OCI-LY1 (cell line): ENCODE measurements at regions not wholly inside any gene's neighbourhood (a gene's known extent, or its start where the extent isn't known, plus 50 kb on each side); places are given as distances from the start of the nearest gene placed in this dataset.

Experiments used
- EZH2 ChIP-seq: fragments of 200-600 bp; sonication (generic), shearing (Covaris generic); IDR thresholded peaks from 2 replicates; pipeline ENCODE4 v1.8.0; 2017; ENCODE audit warnings: borderline replicate concordance, mixed run types, mild to moderate bottlenecking, antibody characterized with exemption, low read length, moderate library complexity, mixed read lengths
- TF ChIP-seq, protein P1 (sequence below): fragments of 200-600 bp; sonication (generic), shearing (Covaris generic); IDR thresholded peaks from 2 replicates; pipeline ENCODE4 v1.5.1; 2017; ENCODE audit warnings: mild to moderate bottlenecking, antibody characterized with exemption, low read length, moderate library complexity, mixed read lengths

DNA sequence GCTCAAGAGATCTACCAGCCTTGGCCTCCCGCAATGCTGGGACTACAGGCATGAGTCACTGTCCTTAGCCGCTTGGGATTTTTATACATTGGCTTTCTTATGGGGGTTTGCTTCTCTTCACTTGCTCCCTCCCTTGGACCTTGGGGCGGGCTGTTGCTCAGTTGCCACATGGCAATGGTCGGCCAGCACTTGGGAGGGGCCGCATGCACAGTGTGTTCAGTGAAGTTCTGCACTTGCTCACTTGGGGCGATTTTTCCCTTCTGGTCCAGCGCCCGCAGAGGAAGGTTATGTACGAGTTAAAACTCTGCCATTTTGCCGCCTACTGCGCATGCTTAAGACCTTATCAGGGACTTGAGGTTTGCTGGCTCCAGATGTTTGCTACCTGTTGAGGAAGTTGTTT lies 1367.6 kb upstream of the CDH8 start:
- no peak for TF ChIP-seq EZH2
- TF ChIP-seq, protein P1, sequence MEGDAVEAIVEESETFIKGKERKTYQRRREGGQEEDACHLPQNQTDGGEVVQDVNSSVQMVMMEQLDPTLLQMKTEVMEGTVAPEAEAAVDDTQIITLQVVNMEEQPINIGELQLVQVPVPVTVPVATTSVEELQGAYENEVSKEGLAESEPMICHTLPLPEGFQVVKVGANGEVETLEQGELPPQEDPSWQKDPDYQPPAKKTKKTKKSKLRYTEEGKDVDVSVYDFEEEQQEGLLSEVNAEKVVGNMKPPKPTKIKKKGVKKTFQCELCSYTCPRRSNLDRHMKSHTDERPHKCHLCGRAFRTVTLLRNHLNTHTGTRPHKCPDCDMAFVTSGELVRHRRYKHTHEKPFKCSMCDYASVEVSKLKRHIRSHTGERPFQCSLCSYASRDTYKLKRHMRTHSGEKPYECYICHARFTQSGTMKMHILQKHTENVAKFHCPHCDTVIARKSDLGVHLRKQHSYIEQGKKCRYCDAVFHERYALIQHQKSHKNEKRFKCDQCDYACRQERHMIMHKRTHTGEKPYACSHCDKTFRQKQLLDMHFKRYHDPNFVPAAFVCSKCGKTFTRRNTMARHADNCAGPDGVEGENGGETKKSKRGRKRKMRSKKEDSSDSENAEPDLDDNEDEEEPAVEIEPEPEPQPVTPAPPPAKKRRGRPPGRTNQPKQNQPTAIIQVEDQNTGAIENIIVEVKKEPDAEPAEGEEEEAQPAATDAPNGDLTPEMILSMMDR, result no peak
